ENCODE measurements at regions not wholly inside any gene's neighbourhood (a gene's known extent, or its start where the extent isn't known, plus 50 kb on each side); places are given as distances from the start of the nearest gene placed in this dataset.

DNA sequence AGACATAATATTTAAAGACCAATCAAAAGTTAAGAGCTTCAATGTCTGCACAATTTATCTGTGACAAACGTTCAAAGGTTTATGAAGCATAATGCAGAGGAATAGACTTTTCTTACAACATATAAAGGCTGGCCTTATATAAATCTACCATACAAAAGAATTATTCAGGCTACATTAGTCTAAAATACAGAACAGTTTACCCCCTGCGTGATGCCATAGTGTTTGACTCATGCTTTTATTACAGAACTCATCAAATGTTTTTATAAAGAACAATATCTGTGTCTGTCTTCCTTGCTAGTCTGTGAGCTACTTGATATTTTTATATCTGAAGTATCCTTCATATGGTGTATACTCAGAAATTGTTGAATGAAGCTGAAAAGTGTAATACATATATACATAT lies 1084.5 kb upstream of the FLRT2 start:
- TF ChIP-seq, protein P1, sequence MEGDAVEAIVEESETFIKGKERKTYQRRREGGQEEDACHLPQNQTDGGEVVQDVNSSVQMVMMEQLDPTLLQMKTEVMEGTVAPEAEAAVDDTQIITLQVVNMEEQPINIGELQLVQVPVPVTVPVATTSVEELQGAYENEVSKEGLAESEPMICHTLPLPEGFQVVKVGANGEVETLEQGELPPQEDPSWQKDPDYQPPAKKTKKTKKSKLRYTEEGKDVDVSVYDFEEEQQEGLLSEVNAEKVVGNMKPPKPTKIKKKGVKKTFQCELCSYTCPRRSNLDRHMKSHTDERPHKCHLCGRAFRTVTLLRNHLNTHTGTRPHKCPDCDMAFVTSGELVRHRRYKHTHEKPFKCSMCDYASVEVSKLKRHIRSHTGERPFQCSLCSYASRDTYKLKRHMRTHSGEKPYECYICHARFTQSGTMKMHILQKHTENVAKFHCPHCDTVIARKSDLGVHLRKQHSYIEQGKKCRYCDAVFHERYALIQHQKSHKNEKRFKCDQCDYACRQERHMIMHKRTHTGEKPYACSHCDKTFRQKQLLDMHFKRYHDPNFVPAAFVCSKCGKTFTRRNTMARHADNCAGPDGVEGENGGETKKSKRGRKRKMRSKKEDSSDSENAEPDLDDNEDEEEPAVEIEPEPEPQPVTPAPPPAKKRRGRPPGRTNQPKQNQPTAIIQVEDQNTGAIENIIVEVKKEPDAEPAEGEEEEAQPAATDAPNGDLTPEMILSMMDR (conservative IDR thresholded peaks at IDR 0.05 in 1 of 2, IDR thresholded peaks at IDR 0.05 in 1 of 2; ENCODE audit: extremely low read depth in 1 of 2, insufficient read depth in 1 of 2, low read depth in 1 of 2, low read length in 2 of 2), result no peak
- TF ChIP-seq EZH2 (IDR thresholded peaks at IDR 0.05; ENCODE audit: borderline replicate concordance, low read length), result no peak

All from mammary epithelial cell (primary cell).